ENCODE measurements at regions not wholly inside any gene's neighbourhood (a gene's known extent, or its start where the extent isn't known, plus 50 kb on each side); places are given as distances from the start of the nearest gene placed in this dataset.

- Histone ChIP-seq H3K4me2 (no peak overlapping the region), H3K36me3 (replicated peaks; ENCODE audit: insufficient read depth, low read depth) (no peaks in the 10 kb centered on the region), H3K27me3 (no peaks in the 10 kb centered on the region), H3K9me3 (ENCODE audit: low read depth) (no peaks in the 10 kb centered on the region), H3K27ac (no peak overlapping the region), H3K9me2 (replicated peaks; ENCODE audit: insufficient read depth) (no peaks in the 10 kb centered on the region), H2AFZ (no peak overlapping the region), H4K20me1 (ENCODE audit: insufficient read depth, poor library complexity, severe bottlenecking) (no peaks in the 10 kb centered on the region), H3K79me2 (no peaks in the 10 kb centered on the region), H3K4me3 (no peak overlapping the region), H3K4me1 (ENCODE audit: insufficient read depth) (peaks cover 7% of the 10 kb centered on the region)
- 58% methylated on average over 2 of the region's 2 CpGs for WGBS (ENCODE audit: low lambda C conversion rate, missing lambda C conversion rate)
- DNase-seq (ENCODE audit: low spot score), result no peak
- TF ChIP-seq EZH2 (IDR thresholded peaks at IDR 0.05; ENCODE audit: borderline replicate concordance), result no peak
- TF ChIP-seq CTCF (IDR thresholded peaks at IDR 0.05; ENCODE audit: poor library complexity), result no peak
- no peak for TF ChIP-seq EZH2phosphoT487 (IDR thresholded peaks at IDR 0.05; ENCODE audit: low read depth, severe bottlenecking, unreplicated experiment)
Observed at GRCh38 chr2:6077585-6077984, 385.4 kb downstream of the SOX11 start.

- H3K27ac ChIP-seq, result no peak overlapping the region
- H3K4me3 ChIP-seq, result no peak overlapping the region
- TF ChIP-seq EZH2 (IDR thresholded peaks at IDR 0.05; ENCODE audit: borderline replicate concordance) (no peak), CTCF (IDR thresholded peaks at IDR 0.05; ENCODE audit: poor library complexity) (no peak), EZH2phosphoT487 (IDR thresholded peaks at IDR 0.05; ENCODE audit: low read depth, severe bottlenecking, unreplicated experiment) (no peak)
Observed at GRCh38 chr2:6078414-6078813, 386.2 kb downstream of the SOX11 start.

GRCh38 chr2:6079405-6079804 lies 387.2 kb downstream of the SOX11 start:
- Histone ChIP-seq H3K79me2 (no peaks in the 10 kb centered on the region), H2AFZ (no peak overlapping the region), H3K27me3 (no peaks in the 10 kb centered on the region), H3K4me3 (no peak overlapping the region), H3K4me1 (ENCODE audit: insufficient read depth) (no peaks in the 10 kb centered on the region), H3K27ac (no peak overlapping the region), H3K9me3 (ENCODE audit: low read depth) (no peaks in the 10 kb centered on the region), H3K36me3 (replicated peaks; ENCODE audit: insufficient read depth, low read depth) (no peaks in the 10 kb centered on the region), H3K4me2 (no peak overlapping the region), H3K9me2 (replicated peaks; ENCODE audit: insufficient read depth) (no peaks in the 10 kb centered on the region), H4K20me1 (ENCODE audit: insufficient read depth, poor library complexity, severe bottlenecking) (no peaks in the 10 kb centered on the region)
- TF ChIP-seq EZH2phosphoT487 (IDR thresholded peaks at IDR 0.05; ENCODE audit: low read depth, severe bottlenecking, unreplicated experiment) (no peak), CTCF (IDR thresholded peaks at IDR 0.05; ENCODE audit: poor library complexity) (no peak), EZH2 (IDR thresholded peaks at IDR 0.05; ENCODE audit: borderline replicate concordance) (no peak)
- WGBS (ENCODE audit: low lambda C conversion rate, missing lambda C conversion rate), result 82% methylated on average over 5 of the region's 5 CpGs
- DNase-seq (ENCODE audit: low spot score), result no peak

More at GRCh38 chr2:6078414-6078813, 386.2 kb downstream of the SOX11 start:
- Histone ChIP-seq H3K36me3 (replicated peaks; ENCODE audit: insufficient read depth, low read depth) (no peaks in the 10 kb centered on the region), H3K9me3 (ENCODE audit: low read depth) (no peaks in the 10 kb centered on the region), H3K4me1 (ENCODE audit: insufficient read depth) (peaks cover 5% of the 10 kb centered on the region), H3K79me2 (no peaks in the 10 kb centered on the region), H3K27me3 (no peaks in the 10 kb centered on the region), H3K4me2 (peak overlapping the region; percentile 6), H4K20me1 (ENCODE audit: insufficient read depth, poor library complexity, severe bottlenecking) (no peaks in the 10 kb centered on the region), H2AFZ (no peak overlapping the region), H3K9me2 (replicated peaks; ENCODE audit: insufficient read depth) (no peaks in the 10 kb centered on the region)
- WGBS (ENCODE audit: low lambda C conversion rate, missing lambda C conversion rate), result 68% methylated on average over 3 of the region's 3 CpGs
- no peak for DNase-seq (ENCODE audit: low spot score)

Measured in hepatocyte (in vitro differentiated cells).